HG02610 (cell line): ENCODE measurements at regions not wholly inside any gene's neighbourhood (a gene's known extent, or its start where the extent isn't known, plus 50 kb on each side); places are given as distances from the start of the nearest gene placed in this dataset.

Experiments
- ATAC-seq: cut with Tn5 transposase; IDR thresholded peaks from one replicate; pipeline ENCODE4 v1.9.1; 2021; ENCODE audit warnings: mild to moderate bottlenecking, moderate library complexity; ENCODE audit not compliant: unreplicated experiment

- ATAC-seq, result no peak
Measured at GRCh38 chr12:28876196-28876798, 272.8 kb upstream of the FAR2 start.

- ATAC-seq, result no peak
Measured at GRCh38 chr12:28877854-28878253, 271.2 kb upstream of the FAR2 start.

GRCh38 chr12:28878629-28879028, 270.4 kb upstream of the FAR2 start:
- ATAC-seq, result no peak

GRCh38 chr12:28879379-28879778, 269.7 kb upstream of the FAR2 start:
- no peak for ATAC-seq

GRCh38 chr12:28882444-28882843, 266.6 kb upstream of the FAR2 start:
- ATAC-seq, result no peak

- no peak for ATAC-seq
Measured at GRCh38 chr12:28883406-28883997, 265.6 kb upstream of the FAR2 start.

- ATAC-seq, result no peak
Measured at GRCh38 chr12:28884904-28885679, 264.0 kb upstream of the FAR2 start.

- no peak for ATAC-seq
Measured at GRCh38 chr12:28885928-28886327, 263.1 kb upstream of the FAR2 start.

GRCh38 chr12:28887461-28887990, 261.6 kb upstream of the FAR2 start:
- ATAC-seq, result no peak

- no peak for ATAC-seq
Measured at GRCh38 chr12:28890664-28891063, 258.4 kb upstream of the FAR2 start.

- no peak for ATAC-seq
Measured at GRCh38 chr12:28891126-28891525, 258.0 kb upstream of the FAR2 start.

GRCh38 chr12:28893365-28893764, 255.7 kb upstream of the FAR2 start:
- ATAC-seq, result no peak

GRCh38 chr12:28893856-28894255, 255.2 kb upstream of the FAR2 start:
- no peak for ATAC-seq

- no peak for ATAC-seq
Measured at GRCh38 chr12:28896421-28896820, 252.7 kb upstream of the FAR2 start.

GRCh38 chr12:28898038-28898437, 251.0 kb upstream of the FAR2 start:
- ATAC-seq, result no peak

- ATAC-seq, result no peak
Measured at GRCh38 chr12:28899951-28900350, 249.1 kb upstream of the FAR2 start.

GRCh38 chr12:28905220-28905955, 243.7 kb upstream of the FAR2 start:
- ATAC-seq, result no peak

GRCh38 chr12:28908646-28909045, 240.4 kb upstream of the FAR2 start:
- ATAC-seq, result no peak

GRCh38 chr12:28909291-28909690, 239.8 kb upstream of the FAR2 start:
- ATAC-seq, result no peak

- ATAC-seq, result no peak
Measured at GRCh38 chr12:28925719-28926376, 223.2 kb upstream of the FAR2 start.

- ATAC-seq, result no peak
Measured at GRCh38 chr12:28930704-28931103, 218.4 kb upstream of the FAR2 start.
